HL-60 (cell line): ENCODE measurements at regions not wholly inside any gene's neighbourhood (a gene's known extent, or its start where the extent isn't known, plus 50 kb on each side); places are given as distances from the start of the nearest gene placed in this dataset.

Source experiments
- DNase-seq, 2 experiments: peaks; one replicate each; pipeline ENCODE4 v3.0.0-alpha.2; 2010 to 2020; ENCODE audit warnings: low read depth in 1 of 2, low spot score in 1 of 2
- H3K27ac ChIP-seq: fragments of 250-450 bp; sonication (Bioruptor Pico); replicated peaks from 2 replicates; pipeline ENCODE4 v1.5.1; 2020; ENCODE audit warnings: mild to moderate bottlenecking, moderate library complexity
- H3K27me3 ChIP-seq: fragments of 250-450 bp; sonication (Bioruptor Pico); 2 replicates; pipeline ENCODE4 v1.5.1; 2021; ENCODE audit warnings: mild to moderate bottlenecking, moderate library complexity; ENCODE audit not compliant: insufficient read depth, poor library complexity, severe bottlenecking
- H3K4me3 ChIP-seq: replicated peaks from 2 replicates; pipeline ENCODE4 v1.5.1; 2011; ENCODE audit warnings: mild to moderate bottlenecking, control low read depth, low read length; ENCODE audit not compliant: insufficient read depth
- CTCF ChIP-seq: IDR thresholded peaks from one replicate; pipeline ENCODE4 v1.5.1; 2011; ENCODE audit warnings: low read length, control low read depth, inconsistent platforms; ENCODE audit not compliant: insufficient read depth
- GABPA ChIP-seq: IDR thresholded peaks from 2 replicates; pipeline ENCODE4 v1.6.1; 2012; ENCODE audit warnings: low read depth
- POLR2AphosphoS5 ChIP-seq: IDR thresholded peaks from 2 replicates; pipeline ENCODE4 v1.6.1; 2012; ENCODE audit warnings: low read depth
- REST ChIP-seq: IDR thresholded peaks from 2 replicates; pipeline ENCODE4 v1.6.1; 2012; ENCODE audit warnings: low read depth; ENCODE audit not compliant: insufficient replicate concordance
- SPI1 ChIP-seq: IDR thresholded peaks from 2 replicates; pipeline ENCODE4 v1.6.1; 2012; ENCODE audit warnings: low read depth, mild to moderate bottlenecking, borderline replicate concordance

- H3K27ac ChIP-seq = peak overlapping the region; percentile 65
- H3K4me3 ChIP-seq = no peak overlapping the region
- H3K27me3 ChIP-seq = no peaks in the 10 kb centered on the region
- TF ChIP-seq POLR2AphosphoS5 (peak; percentile 49; the same call in 1 of the 2 replicates), SPI1 (peak; percentile 42; the same call in 1 of the 2 replicates), CTCF (no peak)
- peak; percentile 80 to 85 for DNase-seq
These were observed 60.7 kb upstream of the MPEG1 start for GRCh38 chr11:59273373-59273841.

- no peak for DNase-seq
- peak overlapping the region; percentile 65 for H3K27ac ChIP-seq
- no peaks in the 10 kb centered on the region for H3K27me3 ChIP-seq
- H3K4me3 ChIP-seq = no peak overlapping the region
- TF ChIP-seq CTCF (no peak), SPI1 (no peak), POLR2AphosphoS5 (no peak), REST (no peak), GABPA (no peak)
These were observed 60.1 kb upstream of the MPEG1 start for GRCh38 chr11:59272771-59273372.

GRCh38 chr11:59271811-59272327 lies 59.1 kb upstream of the MPEG1 start:
- Histone ChIP-seq H3K27ac (peak overlapping the region; percentile 65), H3K27me3 (no peaks in the 10 kb centered on the region), H3K4me3 (no peak overlapping the region)
- no peak for DNase-seq
- no peak for TF ChIP-seq SPI1
- TF ChIP-seq POLR2AphosphoS5 = no peak
- TF ChIP-seq REST = no peak
- TF ChIP-seq GABPA = no peak
- TF ChIP-seq CTCF = no peak

- TF ChIP-seq GABPA (no peak), POLR2AphosphoS5 (no peak), SPI1 (no peak), REST (no peak), CTCF (no peak)
- Histone ChIP-seq H3K27ac (0 out of 2 replicates have a peak overlapping the region, but pooled peaks have one; percentile 19), H3K4me3 (no peak overlapping the region), H3K27me3 (no peaks in the 10 kb centered on the region)
- no peak for DNase-seq
These were observed 58.6 kb upstream of the MPEG1 start for GRCh38 chr11:59271247-59271755.
